Amniotic epithelial cell (primary cell): ENCODE measurements at regions not wholly inside any gene's neighbourhood (a gene's known extent, or its start where the extent isn't known, plus 50 kb on each side); places are given as distances from the start of the nearest gene placed in this dataset.
"Not testable (repeated sequence)": the region's sequence is repeated elsewhere in the genome, so short reads cannot be mapped to it uniquely, and the experiment has no call there.

Experiments
- DNase-seq: peaks from one replicate; pipeline ENCODE4 v3.0.0-alpha.2; 2010; ENCODE audit warnings: low read depth

DNA sequence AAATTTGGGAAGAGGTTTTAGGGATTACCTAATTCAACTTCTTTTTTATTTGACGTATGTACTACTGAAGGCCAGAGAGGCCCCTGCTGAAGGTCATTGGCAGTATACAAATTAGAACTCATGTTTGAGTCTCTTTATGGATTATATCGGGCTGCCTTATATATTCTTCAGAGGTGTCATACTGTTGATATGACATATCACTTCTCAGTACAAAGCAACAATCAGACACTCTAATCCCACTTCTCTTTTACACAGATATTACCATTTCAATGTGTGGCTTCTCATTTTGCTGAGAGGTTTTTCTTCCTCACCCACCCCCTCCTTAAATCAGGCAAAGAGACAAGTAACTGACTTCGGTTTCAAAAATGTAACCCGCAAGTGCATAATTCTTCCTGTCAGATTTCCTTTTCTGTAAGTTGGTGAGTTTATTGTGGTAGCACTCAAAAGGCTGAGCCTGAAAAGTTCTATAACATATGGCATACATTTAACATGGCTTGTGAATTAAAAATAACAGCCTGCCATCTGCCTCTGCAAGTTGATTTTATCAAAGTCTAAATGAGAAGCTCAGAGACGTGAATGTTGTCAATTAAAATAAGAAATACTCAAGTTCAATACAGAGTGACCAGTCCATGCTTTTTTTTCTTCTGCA is 163.6 kb upstream of the RORB start:
- no peak for DNase-seq

DNA sequence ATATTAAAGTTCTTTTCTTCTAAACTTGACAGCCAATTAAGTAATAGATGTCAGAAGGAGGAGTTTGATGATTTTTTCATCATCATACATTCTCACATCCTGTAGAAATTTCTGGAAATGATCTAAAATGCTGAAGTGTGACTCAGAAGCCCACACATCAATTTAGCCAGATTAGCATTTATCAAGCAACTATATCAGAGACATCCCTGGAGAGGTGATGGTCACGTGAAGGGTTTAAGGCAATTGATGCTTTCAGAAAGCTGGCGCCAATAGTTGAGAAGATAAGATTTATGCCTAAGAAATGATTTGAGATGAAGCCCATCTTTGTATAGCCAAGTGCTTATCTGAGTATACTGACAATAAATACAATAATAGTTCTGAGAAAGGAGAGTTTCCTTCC is 162.9 kb upstream of the RORB start:
- no peak for DNase-seq

DNA sequence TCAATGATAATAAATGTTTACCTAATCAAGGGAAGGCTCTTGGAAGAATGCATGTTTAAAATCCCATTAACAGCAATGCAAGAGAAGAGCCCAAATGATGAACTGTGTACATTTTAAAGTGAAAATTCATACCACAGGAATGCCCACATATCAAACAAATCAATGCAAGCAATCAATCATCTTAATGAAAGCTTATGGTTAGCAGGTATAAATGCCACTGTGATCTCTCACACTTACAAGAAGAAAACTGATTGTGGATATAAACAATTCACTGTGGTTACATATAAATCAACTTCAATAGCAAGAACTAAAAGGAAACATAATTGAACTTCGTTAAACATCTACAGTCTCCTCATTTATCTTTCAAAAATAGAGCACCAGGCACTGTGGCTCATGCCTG is 161.0 kb upstream of the RORB start:
- DNase-seq: peak; percentile 1

DNA sequence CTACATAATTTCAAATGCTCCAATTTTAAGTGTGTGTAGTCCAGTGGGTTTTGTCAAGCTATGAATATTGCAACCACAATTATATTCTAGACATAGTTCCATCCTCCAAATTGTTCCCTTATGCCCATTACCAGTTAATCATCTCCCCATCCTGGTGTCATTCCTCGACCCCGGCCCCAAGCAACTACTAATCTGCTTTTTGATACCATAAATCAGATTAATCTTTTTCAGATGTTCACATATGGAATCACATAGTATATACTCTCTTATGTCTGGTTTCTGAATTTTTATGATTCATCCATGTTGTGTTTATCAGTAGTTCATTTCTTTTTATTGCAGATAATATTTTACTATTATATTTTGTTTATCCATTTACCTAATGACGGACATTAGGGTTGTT is 148.4 kb upstream of the RORB start:
- DNase-seq: no peak

DNA sequence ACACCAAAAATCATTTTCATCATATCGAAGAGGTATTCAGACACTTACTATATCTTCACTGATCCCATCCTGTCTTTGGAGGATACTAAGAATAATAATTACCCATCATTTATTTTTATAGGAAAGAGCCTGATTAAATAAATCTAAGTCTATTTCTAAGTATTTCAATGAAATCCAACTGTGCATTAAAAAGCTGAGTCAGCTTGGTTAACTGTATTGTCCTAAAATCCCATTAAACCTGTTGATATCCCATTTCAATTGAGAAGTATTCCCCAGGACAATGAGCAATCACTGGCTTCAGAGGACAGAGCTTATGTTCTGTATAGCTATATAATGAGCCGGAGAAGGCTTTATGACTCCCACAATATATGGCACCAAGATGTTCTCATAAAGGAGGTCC is 142.0 kb upstream of the RORB start:
- DNase-seq: no peak

DNA sequence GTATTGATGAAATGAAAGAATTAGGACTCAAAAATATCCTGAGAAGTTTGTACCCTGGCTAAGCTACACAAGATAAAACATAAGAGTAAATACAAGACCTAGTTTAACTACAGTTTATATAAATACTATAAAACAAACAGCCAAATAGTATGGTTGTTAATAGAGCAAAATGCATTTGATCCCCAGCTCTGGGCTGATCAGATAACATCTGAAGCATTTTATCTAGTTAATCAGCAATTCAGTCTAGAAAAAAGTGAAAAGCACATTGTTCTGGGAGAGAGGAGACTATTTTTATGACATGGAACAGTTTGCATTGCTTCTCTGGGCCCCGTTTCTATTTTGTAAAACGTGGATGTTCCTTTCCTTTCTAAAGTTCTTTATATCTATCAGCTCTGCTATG is 139.6 kb upstream of the RORB start:
- no peak for DNase-seq

DNA sequence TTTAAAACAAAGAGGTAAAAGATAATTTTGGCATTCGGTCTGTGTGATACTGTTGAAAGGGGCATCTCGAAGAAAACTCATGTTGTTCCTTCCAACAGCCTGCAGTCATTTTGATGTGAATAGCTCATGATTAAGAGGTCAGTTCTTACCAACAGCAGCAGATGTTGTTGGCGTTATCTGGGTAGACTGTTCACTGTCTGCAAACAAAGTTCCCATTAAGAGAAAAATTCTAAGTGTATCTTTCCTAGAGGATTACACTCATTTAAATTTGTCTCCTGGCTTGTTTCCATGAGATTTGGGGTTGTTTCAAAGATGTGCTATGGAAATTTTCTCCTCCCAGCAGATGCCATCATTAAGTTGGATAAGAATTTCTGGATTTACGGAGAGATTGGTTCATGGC is 138.2 kb upstream of the RORB start:
- no peak for DNase-seq

DNA sequence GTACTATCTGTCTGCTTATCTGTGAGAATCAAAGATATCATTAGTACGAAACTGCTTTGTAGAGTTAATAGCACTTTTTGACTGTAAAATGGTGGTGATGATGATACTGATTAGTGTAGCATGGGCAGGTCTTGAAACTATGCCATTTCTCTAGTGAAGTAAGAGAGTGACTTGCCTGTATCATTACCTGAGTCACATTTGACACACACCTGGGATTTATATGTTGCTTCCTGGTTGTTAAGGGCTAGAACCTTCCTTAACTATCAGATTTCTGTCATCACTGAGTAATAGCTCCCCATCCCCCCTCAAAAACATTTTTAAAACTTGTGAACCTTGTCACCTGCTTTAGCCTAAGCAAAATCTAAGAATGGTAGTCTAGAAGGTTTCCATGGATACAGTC is 135.6 kb upstream of the RORB start:
- DNase-seq: no peak

DNA sequence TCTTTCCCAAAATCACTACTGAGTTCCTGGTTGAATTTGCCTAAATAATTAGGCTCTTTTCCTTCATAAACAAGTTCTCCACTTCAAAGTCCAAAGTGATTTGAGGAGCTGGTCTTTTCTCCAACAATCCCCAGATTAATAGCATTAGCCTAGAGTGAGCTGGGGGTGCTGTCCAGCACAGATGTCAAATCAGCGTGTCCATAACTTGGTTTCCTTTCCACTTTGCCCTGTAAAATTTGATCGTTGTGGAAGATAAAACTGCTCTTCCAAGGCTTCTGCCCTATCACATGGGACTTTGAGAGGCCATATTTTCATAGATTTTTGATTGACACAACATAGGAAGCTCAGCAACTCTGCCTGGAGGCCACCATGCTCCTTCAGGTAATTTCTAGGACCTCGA is 134.7 kb upstream of the RORB start:
- no peak for DNase-seq

DNA sequence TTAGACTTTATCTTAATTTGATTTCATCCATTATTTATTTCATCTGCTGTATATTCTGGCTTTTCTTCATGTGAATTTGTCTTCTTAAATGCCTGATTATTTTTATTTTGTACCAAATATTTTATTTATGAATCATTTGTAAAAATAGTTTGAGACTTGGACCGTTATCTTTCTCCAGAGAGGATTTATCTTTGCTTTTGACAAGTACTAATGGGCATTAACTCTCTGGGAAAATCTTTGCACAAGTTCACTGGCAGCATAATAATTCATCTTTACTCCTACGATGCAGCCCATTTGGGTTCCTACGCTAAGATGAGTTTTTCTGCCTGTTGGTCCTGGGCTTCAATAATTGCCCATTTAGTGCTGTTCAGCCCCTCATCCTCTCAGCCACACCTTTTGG is 131.0 kb upstream of the RORB start:
- DNase-seq: peak; percentile 30

DNA sequence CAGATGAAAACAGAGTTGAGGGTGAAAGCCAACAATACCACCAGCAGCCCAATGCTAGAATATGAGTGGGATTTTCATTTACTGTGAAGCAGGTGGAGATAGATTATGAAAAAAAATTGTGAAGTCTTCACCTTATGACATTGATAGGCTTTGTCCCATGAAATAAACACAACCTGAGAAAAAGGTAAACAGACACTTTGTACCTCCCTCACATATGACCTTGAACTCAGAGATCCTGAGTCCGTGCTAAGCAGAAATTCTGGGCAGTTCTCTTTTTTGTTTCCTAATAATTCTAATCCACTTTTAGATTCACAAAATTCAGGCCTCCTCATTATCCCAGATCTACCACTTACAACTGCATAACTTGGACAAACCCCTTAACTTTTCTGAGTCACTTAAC is 127.3 kb upstream of the RORB start:
- DNase-seq: no peak

DNA sequence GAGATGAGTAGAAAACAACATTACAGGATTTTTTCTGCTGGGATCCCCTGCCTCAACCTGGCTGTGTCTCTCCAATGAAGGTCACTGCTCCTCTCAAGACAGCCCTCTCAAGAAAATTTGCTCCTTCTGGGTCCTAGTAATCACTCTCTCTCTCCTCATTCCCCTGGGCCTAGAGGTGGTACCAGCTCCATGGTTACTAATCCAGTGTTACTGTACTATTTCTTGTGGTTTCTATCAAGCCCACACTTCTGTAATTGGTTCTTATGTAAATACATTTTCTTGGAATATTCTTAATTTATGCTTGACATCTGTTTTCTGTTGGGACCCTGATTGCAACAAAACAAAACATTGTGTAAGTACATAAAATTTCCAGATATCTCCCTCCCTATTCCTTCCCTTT is 123.8 kb upstream of the RORB start:
- no peak for DNase-seq

DNA sequence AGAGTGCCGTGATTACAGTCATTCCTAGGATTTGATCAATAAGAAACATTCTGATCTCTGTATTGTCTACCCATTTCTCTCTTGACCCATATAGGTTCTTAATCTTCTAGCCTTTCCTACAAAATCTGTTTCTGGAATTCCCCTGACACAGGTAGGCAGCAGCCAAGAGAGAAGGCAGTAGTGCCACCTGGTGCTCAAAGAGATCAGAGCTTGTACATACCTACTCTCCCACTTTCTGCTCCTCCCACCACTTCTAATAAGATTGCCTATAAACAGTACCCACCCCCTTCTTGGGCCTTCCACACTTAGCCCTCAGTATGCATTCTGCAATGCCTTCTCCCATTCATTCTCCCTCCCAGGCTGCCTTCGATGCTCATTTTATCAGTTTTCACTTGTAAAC is 117.4 kb upstream of the RORB start:
- DNase-seq: peak; percentile 28

DNA sequence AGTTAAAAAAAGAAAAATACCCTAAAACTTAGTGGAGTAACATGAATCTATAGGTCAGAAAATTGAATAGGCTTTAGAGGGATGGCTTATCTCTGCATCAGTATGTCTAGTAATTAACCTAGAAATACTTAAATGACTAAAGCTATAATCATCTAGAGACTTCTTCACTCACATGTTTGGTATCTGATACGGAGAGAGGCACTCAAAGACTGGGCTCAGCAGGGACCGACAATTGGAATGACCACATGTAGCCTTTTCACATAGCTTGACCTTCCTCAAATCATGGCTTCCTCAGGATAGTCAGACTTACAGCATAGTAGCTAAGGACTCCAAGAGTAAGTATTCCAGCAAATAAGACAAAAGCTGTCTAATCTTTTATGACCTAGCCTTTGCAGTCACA is 105.3 kb upstream of the RORB start:
- DNase-seq: no peak

DNA sequence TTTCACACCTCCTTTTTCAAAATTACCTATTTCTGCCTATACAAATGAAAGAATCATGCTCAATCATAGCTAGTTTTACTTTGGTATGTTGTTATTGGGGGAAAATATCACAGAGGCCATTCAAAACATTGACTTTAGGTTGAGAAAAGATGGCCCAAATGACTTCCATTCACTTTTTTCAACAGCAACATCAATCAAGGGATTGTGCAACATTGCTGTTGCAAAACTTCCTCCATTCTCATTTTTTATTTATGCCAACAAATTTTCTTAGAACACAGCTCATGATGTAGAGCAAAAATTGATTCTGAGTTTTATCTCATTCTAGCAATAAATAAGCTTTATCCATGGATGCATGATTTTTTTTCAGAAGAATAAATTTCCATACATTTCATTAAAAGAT is 93.6 kb upstream of the RORB start:
- DNase-seq: peak; percentile 1

DNA sequence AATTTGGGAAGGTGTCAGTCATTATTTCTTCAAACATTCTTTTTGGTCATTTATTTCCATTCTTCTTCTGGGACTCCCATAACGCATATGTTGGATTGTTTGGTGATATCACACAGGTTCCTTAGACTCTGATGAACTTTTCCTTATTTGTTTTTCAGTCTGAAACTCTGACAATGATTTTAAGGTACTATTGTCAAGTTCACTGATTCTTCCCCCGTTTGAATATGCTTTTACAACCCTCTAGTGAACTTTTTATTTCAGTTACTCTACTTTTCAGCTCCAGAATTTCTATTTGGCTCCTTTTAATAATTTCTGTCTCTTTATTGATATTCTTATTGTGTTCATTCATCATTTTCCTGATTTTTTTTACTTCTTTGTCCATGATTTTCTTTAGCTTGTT is 92.5 kb upstream of the RORB start:
- DNase-seq: no peak

DNA sequence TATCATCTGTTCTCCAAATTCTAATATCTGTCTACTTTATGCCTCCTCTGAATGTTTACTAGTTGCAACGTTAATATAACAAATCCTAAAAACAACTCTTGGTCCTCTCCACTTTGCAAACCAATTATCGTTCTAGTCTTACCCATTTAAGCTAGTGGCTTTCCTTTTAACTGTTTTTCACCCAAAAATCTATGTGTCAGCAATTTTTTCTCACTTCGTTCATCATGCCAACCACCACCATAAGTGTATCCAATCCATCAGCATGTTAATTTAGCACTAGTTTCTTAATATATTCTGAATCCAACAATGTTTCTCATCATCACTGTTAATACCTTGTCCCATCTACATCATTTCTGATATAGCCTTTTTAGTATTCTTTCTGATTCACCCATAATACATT is 90.0 kb upstream of the RORB start:
- no peak for DNase-seq

DNA sequence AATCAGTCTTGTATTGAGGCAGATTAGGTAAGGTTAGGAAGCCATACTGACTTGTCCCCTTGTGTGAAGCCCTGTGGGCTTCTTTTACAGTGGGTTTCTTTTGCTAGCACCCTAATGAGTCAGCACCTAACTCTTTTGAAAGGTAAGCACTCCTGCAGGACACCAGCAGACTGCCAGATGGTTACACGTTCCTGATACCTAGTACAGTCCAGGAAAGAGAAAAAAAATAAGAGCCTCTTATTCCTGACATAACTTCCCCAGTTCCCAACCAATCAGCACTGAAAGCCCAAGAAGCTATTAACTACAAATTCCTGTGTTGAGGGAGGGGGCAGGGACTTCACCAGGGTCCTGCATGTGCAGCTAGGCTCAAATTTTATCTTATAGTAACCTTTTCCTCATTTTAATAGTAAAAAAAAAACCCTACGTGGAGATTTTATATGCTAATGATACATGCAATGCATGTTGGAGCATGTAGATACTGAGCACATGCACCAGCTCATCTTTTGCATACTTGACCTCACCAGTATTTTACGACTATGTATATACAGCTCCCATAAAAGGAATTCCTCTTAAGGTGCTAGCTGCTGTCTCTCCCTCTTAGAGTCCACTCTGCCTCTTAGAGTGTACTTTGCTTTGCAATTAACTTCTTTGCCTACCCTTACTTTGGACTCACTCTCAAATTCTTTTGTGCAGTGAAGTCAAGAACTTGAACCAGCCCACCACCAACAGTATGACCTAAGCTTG is 84.7 kb upstream of the RORB start:
- DNase-seq: no peak

DNA sequence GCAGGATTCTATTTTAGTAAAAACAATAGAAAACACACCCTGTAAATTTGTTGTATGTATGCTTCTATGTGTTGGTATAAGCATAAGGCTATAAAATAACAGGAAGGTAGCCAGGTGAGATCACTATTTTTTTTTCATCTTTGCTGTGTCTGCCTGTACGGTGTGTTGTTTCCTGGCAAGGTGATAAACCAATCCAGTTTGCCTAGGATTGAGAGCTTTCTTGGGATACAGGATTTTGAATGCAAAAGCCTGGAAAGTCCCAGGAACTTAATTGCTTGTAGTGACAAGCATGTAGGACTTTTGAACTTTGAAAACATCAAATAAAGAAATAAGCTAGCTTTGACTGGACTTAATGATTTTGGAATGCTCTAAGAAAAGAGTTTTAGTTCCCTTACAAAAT is 83.3 kb upstream of the RORB start:
- DNase-seq: no peak

DNA sequence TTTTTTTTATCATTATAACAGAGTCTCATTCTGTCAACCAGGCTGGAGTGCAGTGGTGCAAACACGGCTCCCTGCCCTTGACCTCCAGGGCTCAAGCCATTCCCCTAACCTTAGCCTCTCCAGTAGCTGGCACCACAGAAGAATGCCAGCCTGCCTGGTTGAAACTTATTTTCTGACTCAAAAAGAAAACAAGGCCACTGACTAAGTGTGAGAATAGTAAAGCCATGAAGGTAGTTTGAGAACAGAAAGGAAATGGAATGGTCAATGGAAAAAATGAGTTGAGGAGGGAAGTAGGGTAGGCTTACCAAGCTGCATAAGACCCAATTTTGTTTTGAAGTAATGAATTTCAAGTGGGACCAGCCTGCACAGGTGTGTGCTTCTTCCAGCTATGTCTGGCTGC is 82.8 kb upstream of the RORB start:
- no peak for DNase-seq

DNA sequence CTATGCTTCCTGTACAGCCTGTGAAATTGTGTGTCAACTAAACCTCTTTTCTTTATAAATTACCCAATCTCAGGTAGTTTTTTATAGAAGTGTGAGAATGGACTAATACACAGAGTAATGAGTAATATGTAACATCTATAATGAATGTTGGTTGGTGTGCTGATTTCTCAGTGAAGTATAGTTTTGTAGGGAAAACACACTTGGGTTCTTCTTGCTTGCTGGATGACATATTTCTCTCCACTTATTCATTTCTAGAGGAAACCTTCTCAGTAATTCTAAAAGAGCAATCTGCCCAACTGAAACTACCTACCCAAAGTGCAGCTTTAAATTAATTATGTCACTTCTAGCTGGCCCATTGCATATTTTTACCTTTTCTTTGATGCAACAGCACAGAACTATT is 81.1 kb upstream of the RORB start:
- DNase-seq: no peak

DNA sequence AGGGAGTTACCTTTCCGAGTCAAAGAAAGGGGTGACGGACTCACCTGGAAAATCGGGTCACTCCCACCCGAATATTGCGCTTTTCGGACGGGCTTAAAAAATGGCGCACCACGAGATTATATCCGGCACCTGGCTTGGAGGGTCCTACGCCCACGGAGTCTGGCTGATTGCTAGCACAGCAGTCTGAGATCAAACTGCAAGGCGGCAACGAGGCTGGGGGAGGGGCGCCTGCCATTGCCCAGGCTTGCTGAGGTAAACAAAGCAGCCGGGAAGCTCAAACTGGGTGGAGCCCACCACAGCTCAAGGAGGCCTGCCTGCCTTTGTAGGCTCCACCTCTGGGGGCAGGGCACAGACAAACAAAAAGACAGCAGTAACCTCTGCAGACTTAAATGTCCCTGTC is 72.6 kb upstream of the RORB start:
- DNase-seq: not testable (repeated sequence)

DNA sequence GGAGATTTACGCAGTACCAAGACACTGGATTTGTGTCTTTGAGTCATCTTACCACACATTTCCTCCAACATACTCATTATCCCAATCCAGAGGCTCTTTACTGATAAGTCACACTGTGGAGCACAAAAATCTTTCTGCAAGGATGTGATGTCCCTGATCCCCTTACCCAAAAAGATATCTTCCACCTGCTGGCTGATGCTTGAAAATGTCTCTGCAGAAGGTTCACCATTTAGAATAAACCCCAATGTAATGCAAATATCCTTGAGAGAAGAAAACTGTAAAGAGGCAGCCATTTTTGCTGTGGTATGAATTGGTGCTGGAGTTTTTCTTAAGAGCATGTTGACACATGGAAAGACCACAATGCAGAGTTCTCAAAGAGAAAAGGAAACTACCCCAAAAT is 65.7 kb upstream of the RORB start:
- DNase-seq: no peak

DNA sequence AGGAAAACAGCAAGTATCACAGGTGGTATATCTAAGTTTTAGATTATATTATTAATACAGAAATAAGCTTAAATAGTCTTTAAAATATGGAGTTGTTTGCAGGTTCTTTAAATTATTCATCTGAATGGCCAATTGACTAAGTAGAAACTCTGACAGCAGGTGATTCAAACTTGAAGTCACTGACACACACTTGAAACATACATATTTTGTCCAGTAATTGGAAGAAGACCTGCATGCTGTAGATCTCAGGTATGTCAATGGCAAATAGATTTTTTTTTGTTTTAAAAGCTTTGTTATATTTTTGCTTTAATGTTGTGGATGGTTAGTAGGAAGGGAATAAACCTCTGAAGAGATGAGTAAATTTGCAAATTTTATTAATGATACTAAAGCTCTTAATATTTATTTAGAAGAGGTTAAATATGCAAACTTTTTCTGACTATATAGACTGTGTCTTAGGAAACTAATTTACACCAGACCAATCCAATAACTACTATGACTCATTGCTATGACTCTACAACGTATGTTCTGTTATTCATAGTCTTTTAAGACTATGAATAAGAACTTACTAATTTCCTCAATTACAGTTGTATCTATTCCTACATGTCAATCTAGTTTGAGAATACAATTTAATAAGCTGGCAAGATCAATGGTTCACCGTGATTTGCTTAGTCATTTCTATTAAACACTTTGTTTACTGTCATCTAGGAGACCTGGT is 53.9 kb upstream of the RORB start:
- DNase-seq: no peak
